GM12874 (cell line): ENCODE measurements at regions not wholly inside any gene's neighbourhood (a gene's known extent, or its start where the extent isn't known, plus 50 kb on each side); places are given as distances from the start of the nearest gene placed in this dataset.

ENCODE experiments used
- CTCF ChIP-seq: IDR thresholded peaks from 2 replicates; pipeline ENCODE4 v1.5.1; 2011; ENCODE audit warnings: low read depth, mild to moderate bottlenecking, control low read depth, low read length, moderate library complexity; ENCODE audit not compliant: insufficient read depth

DNA sequence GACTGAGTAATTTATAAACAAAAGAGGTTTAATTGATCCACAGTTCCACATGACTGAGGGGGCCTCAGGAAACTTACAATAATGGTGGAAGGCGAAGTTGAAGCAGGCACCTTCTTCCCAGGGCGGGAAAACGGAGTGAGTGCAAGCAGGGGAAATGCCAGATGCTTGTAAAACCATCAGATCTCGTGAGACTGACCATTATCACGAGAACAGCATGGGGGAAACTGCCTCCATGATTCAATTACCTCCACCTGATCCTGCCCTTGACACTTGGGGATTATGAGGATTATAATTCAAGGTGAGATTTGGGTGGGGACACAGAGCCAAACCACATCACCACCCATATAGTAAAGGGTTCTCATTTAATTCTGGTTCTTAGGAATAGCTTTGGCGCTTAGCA is 219.5 kb upstream of the ATP5MC3 start:
- TF ChIP-seq CTCF: no peak

DNA sequence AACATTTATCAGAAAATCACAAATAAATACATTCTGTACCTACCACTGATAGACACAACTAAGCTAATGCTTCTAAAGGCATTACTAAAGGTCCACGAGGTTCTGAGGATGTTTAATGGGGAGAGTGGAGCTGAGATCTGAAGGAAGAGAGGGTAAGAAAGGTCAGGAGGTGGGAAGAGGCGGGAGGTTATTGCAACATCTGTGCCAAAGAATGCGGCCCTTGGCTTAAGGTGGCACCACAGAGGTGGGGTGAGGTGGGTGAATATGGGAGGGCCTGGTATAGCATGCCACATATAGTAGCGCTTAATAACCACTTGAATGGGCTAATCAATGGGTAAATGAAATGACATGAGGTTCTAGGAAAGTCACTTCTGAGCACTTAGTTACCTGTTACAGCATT is 217.8 kb upstream of the ATP5MC3 start:
- TF ChIP-seq CTCF: no peak

DNA sequence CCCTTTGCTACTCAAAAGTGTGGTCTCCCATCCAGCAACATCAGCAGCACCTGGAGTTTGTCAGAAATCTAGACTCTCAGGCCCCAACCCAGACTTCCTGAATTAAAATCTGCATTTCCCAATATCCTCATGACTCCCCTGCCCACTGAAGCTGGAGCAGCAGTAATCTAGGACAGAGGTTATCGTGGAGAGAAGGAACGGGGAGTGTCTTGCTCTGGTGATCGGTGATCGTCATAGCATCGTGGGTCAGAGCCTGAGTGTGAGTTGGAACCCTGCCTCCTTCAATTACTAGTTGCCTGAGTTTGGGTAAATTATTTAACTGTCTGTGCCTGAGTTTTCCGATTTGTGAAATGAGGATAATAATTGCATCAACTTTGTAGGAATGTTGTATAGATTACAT is 217.3 kb upstream of the ATP5MC3 start:
- TF ChIP-seq CTCF: no peak

DNA sequence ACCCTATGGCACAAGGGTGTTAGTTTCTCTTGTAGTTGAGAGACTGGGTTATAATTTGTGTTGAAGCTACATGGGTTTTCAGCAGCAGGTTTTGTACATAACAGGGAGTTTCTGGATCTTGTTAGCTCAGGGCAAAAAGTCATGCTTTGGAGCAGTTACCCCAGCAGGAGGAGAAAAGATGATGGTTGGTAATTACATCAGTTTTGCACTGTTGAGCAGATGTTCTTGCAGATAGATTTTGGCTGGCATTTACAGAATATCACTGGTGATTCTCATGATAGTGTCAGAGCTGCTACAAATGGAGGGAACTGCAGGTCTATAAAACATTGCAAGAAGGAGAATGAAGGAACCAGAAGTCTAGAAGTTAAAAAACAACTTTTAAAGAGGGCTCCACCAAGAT is 215.2 kb upstream of the ATP5MC3 start:
- no peak for TF ChIP-seq CTCF

DNA sequence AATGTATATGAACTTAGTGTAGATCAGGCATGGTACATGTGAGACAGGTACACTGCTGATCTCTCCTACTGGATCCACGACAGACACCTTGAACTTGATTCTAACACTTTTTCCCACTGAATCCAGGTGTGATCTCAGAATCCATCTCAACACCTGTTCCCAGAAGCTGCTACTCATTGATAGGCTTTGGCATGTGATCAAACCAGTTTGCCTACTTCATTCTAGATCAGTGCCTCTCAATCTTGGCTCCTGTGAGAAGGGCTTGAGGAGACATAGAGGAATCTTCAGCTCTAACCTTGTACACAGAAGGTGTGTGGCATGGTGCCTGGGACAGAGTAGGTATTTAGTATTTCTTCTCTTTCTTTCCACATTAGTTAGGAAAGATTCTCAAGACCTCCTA is 212.3 kb upstream of the ATP5MC3 start:
- TF ChIP-seq CTCF: no peak

DNA sequence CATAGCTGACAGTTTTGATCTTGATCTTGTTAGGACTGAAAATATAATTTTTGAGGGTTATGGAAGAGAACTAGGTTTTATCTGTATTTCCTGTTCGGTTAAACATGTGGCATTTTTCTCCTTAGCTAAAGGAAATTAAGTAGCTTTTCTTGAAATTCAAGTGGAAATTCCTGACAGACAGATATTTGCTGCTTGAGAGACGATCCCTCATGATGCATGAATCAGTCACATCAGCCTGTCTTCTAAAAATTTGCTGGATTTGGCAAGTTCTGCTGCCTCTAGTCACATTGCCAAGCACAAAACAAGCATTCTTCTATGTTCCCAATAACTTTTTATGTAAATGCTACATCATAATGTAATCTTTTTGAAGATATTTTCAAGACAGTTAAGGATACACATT is 201.8 kb upstream of the ATP5MC3 start:
- TF ChIP-seq CTCF: no peak

DNA sequence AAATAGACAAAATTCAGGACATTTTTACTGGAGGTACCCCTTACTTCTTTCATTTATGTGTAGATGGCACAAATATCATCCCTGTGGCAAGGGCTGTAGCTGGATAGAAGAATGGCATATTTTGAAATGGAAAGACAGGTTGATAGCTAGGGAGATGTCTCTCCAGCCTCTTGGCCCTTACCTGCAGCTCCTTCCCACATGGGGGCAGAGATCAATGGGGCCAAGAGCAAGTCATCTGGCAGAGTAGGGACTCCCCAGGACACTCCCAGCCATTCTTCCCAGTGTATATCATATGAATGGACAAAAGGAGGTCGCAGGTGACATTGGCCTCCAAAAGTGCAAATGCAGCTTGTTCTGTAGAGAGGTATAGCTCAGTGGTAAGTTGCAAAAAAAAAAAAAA is 192.2 kb upstream of the ATP5MC3 start:
- no peak for TF ChIP-seq CTCF
